IMR-90 (cell line): ENCODE measurements at regions not wholly inside any gene's neighbourhood (a gene's known extent, or its start where the extent isn't known, plus 50 kb on each side); places are given as distances from the start of the nearest gene placed in this dataset.

Experiments
- ATAC-seq: fragments of 200-7000 bp; cut with Tn5 transposase; 2 replicates; pipeline ENCODE4 v1.9.1; 2020; ENCODE audit warnings: low read depth, mild to moderate bottlenecking, moderate library complexity
- BruUV-seq: library from RNA; stranded (reverse); fragments of 400-500 nt; replicated peaks from 2 replicates; lab custom pipeline; 2021; lab: Mats Ljungman, UMichigan
- CTCF ChIA-PET: fragments of 300-600 bp; formaldehyde crosslinking; extraction: SDS; loops from one replicate; lab custom pipeline; 2021; ENCODE audit warnings: antibody characterized with exemption; lab: Yijun Ruan, JAX
- POLR2A ChIA-PET: fragments of 300-600 bp; sonication (Branson Sonifier 250); formaldehyde crosslinking; loops from one replicate; lab custom pipeline; 2022; ENCODE audit warnings: antibody characterized with exemption; ENCODE audit not compliant: unreplicated experiment; lab: Charles Lee
- DNase-seq: peaks from one replicate; pipeline ENCODE4 v3.0.0; 2013
- H2AFZ ChIP-seq: replicated peaks from 2 replicates; pipeline ENCODE3; 2013; ENCODE audit warnings: low read length, mild to moderate bottlenecking; ENCODE audit not compliant: poor library complexity
- H2AK5ac ChIP-seq: 2 replicates; pipeline ENCODE4 v1.6.1; 2013; ENCODE audit warnings: low read depth, low read length, inconsistent platforms
- H2AK9ac ChIP-seq: replicated peaks from 2 replicates; pipeline ENCODE3; 2013; ENCODE audit warnings: mild to moderate bottlenecking, low read depth, low read length, moderate library complexity; ENCODE audit not compliant: poor library complexity
- H2BK120ac ChIP-seq: 2 replicates; pipeline ENCODE4 v1.6.1; 2013; ENCODE audit warnings: low read depth, low read length, inconsistent platforms
- H2BK15ac ChIP-seq: 3 replicates; pipeline ENCODE4 v1.6.1; 2013; ENCODE audit warnings: low read depth, low read length, inconsistent platforms
- H2BK20ac ChIP-seq: 2 replicates; pipeline ENCODE4 v1.6.1; 2013; ENCODE audit warnings: low read depth, mild to moderate bottlenecking, inconsistent platforms, low read length, moderate library complexity
- H2BK5ac ChIP-seq: 2 replicates; pipeline ENCODE4 v1.6.1; 2013; ENCODE audit warnings: mild to moderate bottlenecking, low read depth, low read length, inconsistent platforms; ENCODE audit not compliant: poor library complexity, severe bottlenecking
- H3K14ac ChIP-seq: replicated peaks from 2 replicates; pipeline ENCODE4 v1.6.1; 2013; ENCODE audit warnings: low read depth, low read length, inconsistent platforms
- H3K18ac ChIP-seq: 2 replicates; pipeline ENCODE4 v1.6.1; 2013; ENCODE audit warnings: low read depth, low read length, control low read depth
- H3K23ac ChIP-seq: 2 replicates; pipeline ENCODE4 v1.6.1; 2013; ENCODE audit warnings: low read depth, low read length, inconsistent platforms
- H3K27ac ChIP-seq: 2 replicates; pipeline ENCODE4 v1.5.1; 2013; ENCODE audit warnings: mild to moderate bottlenecking, control low read depth, low read length; ENCODE audit not compliant: insufficient read depth
- H3K27me3 ChIP-seq: 2 replicates; pipeline ENCODE4 v1.6.1; 2013; ENCODE audit warnings: low read length; ENCODE audit not compliant: control insufficient read depth, insufficient read depth
- H3K36me3 ChIP-seq: 2 replicates; pipeline ENCODE4 v1.6.1; 2013; ENCODE audit warnings: low read length, mixed read lengths; ENCODE audit not compliant: control insufficient read depth, insufficient read depth
- H3K4ac ChIP-seq: 2 replicates; pipeline ENCODE4 v1.6.1; 2013; ENCODE audit warnings: low read depth, low read length, inconsistent platforms
- H3K4me1 ChIP-seq: 2 replicates; pipeline ENCODE4 v1.6.1; 2013; ENCODE audit warnings: low read length, mixed read lengths; ENCODE audit not compliant: control insufficient read depth, insufficient read depth
- H3K4me2 ChIP-seq: 2 replicates; pipeline ENCODE4 v1.6.1; 2013; ENCODE audit warnings: low read depth, mild to moderate bottlenecking, control low read depth, low read length, moderate library complexity
- H3K4me3 ChIP-seq: 2 replicates; pipeline ENCODE4 v1.5.1; 2013; ENCODE audit warnings: low read depth, mild to moderate bottlenecking, control low read depth, low read length, moderate library complexity; ENCODE audit not compliant: insufficient read depth
- H3K56ac ChIP-seq: 2 replicates; pipeline ENCODE4 v1.6.1; 2013; ENCODE audit warnings: low read length, inconsistent platforms; ENCODE audit not compliant: insufficient read depth; ENCODE audit errors: extremely low read depth
- H3K79me1 ChIP-seq, 2 experiments: 2 replicates each; pipeline ENCODE4 v1.6.1; 2013; ENCODE audit warnings: low read length in 2 of 2, inconsistent platforms in 1 of 2, low read depth in 1 of 2
- H3K9ac ChIP-seq: 2 replicates; pipeline ENCODE4 v1.6.1; 2013; ENCODE audit warnings: low read depth, low read length, control low read depth
- H3K9me1 ChIP-seq: 2 replicates; pipeline ENCODE4 v1.6.1; 2013; ENCODE audit warnings: low read length, inconsistent platforms; ENCODE audit not compliant: insufficient read depth
- H3K9me3 ChIP-seq: 2 replicates; pipeline ENCODE4 v1.6.1; 2013; ENCODE audit warnings: low read length; ENCODE audit not compliant: control insufficient read depth, insufficient read depth
- H4K20me1 ChIP-seq: 2 replicates; pipeline ENCODE4 v1.6.1; 2013; ENCODE audit warnings: low read length, inconsistent platforms; ENCODE audit not compliant: insufficient read depth
- H4K5ac ChIP-seq: 2 replicates; pipeline ENCODE4 v1.6.1; 2013; ENCODE audit warnings: mild to moderate bottlenecking, low read depth, low read length, control low read depth
- H4K8ac ChIP-seq, 2 experiments: 2 replicates each; pipeline ENCODE4 v1.6.1; 2013; ENCODE audit warnings: low read depth in 2 of 2, low read length in 2 of 2, control low read depth in 1 of 2, inconsistent platforms in 1 of 2
- H4K91ac ChIP-seq: 2 replicates; pipeline ENCODE4 v1.6.1; 2013; ENCODE audit warnings: low read depth, low read length, inconsistent platforms; ENCODE audit not compliant: insufficient read depth
- BHLHE40 ChIP-seq: fragments of 150-350 bp; IDR thresholded peaks from 2 replicates; pipeline ENCODE4 v1.6.1; 2016; ENCODE audit warnings: mild to moderate bottlenecking, low read depth, low read length
- CEBPB ChIP-seq: IDR thresholded peaks from 2 replicates; pipeline ENCODE4 v1.6.1; 2012; ENCODE audit warnings: low read depth, low read length, improper control_type of control experiment
- ELK1 ChIP-seq: fragments of 150-350 bp; IDR thresholded peaks from 2 replicates; pipeline ENCODE4 v1.6.1; 2016; ENCODE audit warnings: low read depth, mild to moderate bottlenecking, low read length, moderate library complexity, borderline replicate concordance
- MAFK ChIP-seq: IDR thresholded peaks from 2 replicates; pipeline ENCODE4 v1.6.1; 2012; ENCODE audit warnings: low read depth, low read length, improper control_type of control experiment
- MAZ ChIP-seq: IDR thresholded peaks from 2 replicates; pipeline ENCODE4 v1.6.1; 2012; ENCODE audit warnings: low read depth, mild to moderate bottlenecking, low read length, improper control_type of control experiment, moderate library complexity, borderline replicate concordance
- MXI1 ChIP-seq: IDR thresholded peaks from 2 replicates; pipeline ENCODE4 v1.6.1; 2012; ENCODE audit warnings: low read depth, mild to moderate bottlenecking, low read length, moderate library complexity, borderline replicate concordance
- NFE2L2 ChIP-seq: fragments of 150-350 bp; IDR thresholded peaks from 2 replicates; pipeline ENCODE4 v1.6.1; 2016; ENCODE audit warnings: low read depth, mild to moderate bottlenecking, low read length
- WGBS, 2 experiments: methylation state at CpG; one replicate each; pipeline versions ENCODE4 v1.1.5 to v1.1.7; 2013; ENCODE audit warnings: missing lambda C conversion rate in 2 of 2; ENCODE audit not compliant: insufficient read length in 1 of 2; ENCODE audit errors: extremely low coverage in 2 of 2; 5-methylcytosine and 5-hydroxymethylcytosine counted together
- dilution Hi-C: fragments of 300-500 bp; cut with HindIII; formaldehyde crosslinking; loops from one replicate; pipeline ENCODE4 v1.14.3; 2018; ENCODE audit warnings: low sequenced_read_pairs; ENCODE audit not compliant: unreplicated experiment
- in situ Hi-C: fragments of 300-500 bp; cut with MboI; formaldehyde crosslinking; loops from 3 replicates; pipeline ENCODE4 v1.14.3; 2019; ENCODE audit warnings: low sequenced_read_pairs, inconsistent platforms, mixed read lengths
- intact Hi-C: fragments of 100-400 bp; cut with micrococcal nuclease; formaldehyde crosslinking; loops from 2 replicates; pipeline ENCODE4 v1.10.0; 2022
- TF ChIP-seq, protein P1 (sequence below): fragments of 150-350 bp; IDR thresholded peaks from 2 replicates; pipeline ENCODE4 v1.6.1; 2017; ENCODE audit warnings: mild to moderate bottlenecking, antibody characterized with exemption, low read length, low read depth

GRCh38 chr12:114827461-114827860 lies 143.5 kb upstream of the TBX3 start:
- Histone ChIP-seq H2BK20ac (no peak overlapping the region), H3K9me1 (no peaks in the 10 kb centered on the region), H2BK15ac (0 out of 3 replicates have a peak overlapping the region, but pooled peaks have one; percentile 18), H4K20me1 (no peaks in the 10 kb centered on the region), H3K18ac (no peak overlapping the region), H3K4me1 (no peaks in the 10 kb centered on the region), H4K5ac (no peak overlapping the region), H3K36me3 (no peaks in the 10 kb centered on the region), H3K27me3 (no peaks in the 10 kb centered on the region), H3K56ac (no peak overlapping the region), H2BK120ac (no peak overlapping the region), H3K79me1 (no peaks in the 10 kb centered on the region), H3K4me2 (no peak overlapping the region), H3K14ac (no peak overlapping the region), H4K91ac (no peak overlapping the region), H2BK5ac (no peak overlapping the region), H3K4ac (no peak overlapping the region), H3K9me3 (no peaks in the 10 kb centered on the region), H2AK9ac (no peak overlapping the region), H3K27ac (no peak overlapping the region), H3K23ac (no peak overlapping the region), H2AFZ (no peak overlapping the region), H3K9ac (no peak overlapping the region), H2AK5ac (no peak overlapping the region), H4K8ac (no peak overlapping the region), H3K4me3 (no peak overlapping the region)
- CTCF ChIA-PET: no interaction called here
- no TSS peak for BruUV-seq
- no peak for ATAC-seq
- no peak for DNase-seq
- 100% methylated on average over 1 of the region's 7 CpGs; no CpG with 5 or more reads in 1 of the 2 experiments for WGBS, 2 experiments
- in situ Hi-C loops: no loop called here
- TF ChIP-seq CEBPB (no peak), MAFK (no peak), MXI1 (no peak), MAZ (no peak), BHLHE40 (no peak), NFE2L2 (no peak), ELK1 (no peak)
- TF ChIP-seq, protein P1, sequence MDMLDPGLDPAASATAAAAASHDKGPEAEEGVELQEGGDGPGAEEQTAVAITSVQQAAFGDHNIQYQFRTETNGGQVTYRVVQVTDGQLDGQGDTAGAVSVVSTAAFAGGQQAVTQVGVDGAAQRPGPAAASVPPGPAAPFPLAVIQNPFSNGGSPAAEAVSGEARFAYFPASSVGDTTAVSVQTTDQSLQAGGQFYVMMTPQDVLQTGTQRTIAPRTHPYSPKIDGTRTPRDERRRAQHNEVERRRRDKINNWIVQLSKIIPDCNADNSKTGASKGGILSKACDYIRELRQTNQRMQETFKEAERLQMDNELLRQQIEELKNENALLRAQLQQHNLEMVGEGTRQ: no peak
- intact Hi-C loops: no loop called here
- POLR2A ChIA-PET: no interaction called here
- dilution Hi-C loops: no loop called here
